A172 (cell line): ENCODE measurements at regions not wholly inside any gene's neighbourhood (a gene's known extent, or its start where the extent isn't known, plus 50 kb on each side); places are given as distances from the start of the nearest gene placed in this dataset.

Experiments used
- DNase-seq: peaks from one replicate; pipeline ENCODE4 v3.0.0-alpha.2; 2015; ENCODE audit warnings: low spot score

- DNase-seq: no peak
Measured at GRCh38 chr18:78207942-78208341, 771.7 kb upstream of the SALL3 start.

GRCh38 chr18:78208461-78208860, 771.2 kb upstream of the SALL3 start:
- DNase-seq: no peak

GRCh38 chr18:78213361-78213994, 766.1 kb upstream of the SALL3 start:
- DNase-seq: no peak

- DNase-seq: no peak
Measured at GRCh38 chr18:78221496-78221895, 758.1 kb upstream of the SALL3 start.

- DNase-seq: no peak
Measured at GRCh38 chr18:78228974-78229373, 750.6 kb upstream of the SALL3 start.

- DNase-seq: no peak
Measured at GRCh38 chr18:78230911-78231310, 748.7 kb upstream of the SALL3 start.

- no peak for DNase-seq
Measured at GRCh38 chr18:78232196-78232595, 747.4 kb upstream of the SALL3 start.

DNA sequence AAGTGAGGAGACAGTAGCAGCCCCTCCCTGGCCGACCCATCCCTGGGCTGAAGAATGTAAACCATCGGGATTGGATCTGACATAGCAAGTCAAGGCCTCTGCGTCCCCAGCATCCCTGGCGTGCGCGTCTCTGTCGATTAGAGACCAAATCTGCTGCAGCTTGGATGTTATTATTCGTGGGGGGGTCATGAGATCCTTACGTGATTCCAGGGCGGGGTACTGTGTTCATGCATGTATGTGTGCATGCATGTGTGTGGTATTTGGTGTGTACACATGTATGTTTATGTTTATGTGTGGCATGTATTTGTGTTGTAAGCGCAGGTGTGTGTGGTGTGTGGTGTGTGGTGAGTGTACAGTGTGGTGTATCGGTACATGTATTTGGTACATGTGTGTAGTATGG, 741.8 kb upstream of the SALL3 start:
- no peak for DNase-seq

DNA sequence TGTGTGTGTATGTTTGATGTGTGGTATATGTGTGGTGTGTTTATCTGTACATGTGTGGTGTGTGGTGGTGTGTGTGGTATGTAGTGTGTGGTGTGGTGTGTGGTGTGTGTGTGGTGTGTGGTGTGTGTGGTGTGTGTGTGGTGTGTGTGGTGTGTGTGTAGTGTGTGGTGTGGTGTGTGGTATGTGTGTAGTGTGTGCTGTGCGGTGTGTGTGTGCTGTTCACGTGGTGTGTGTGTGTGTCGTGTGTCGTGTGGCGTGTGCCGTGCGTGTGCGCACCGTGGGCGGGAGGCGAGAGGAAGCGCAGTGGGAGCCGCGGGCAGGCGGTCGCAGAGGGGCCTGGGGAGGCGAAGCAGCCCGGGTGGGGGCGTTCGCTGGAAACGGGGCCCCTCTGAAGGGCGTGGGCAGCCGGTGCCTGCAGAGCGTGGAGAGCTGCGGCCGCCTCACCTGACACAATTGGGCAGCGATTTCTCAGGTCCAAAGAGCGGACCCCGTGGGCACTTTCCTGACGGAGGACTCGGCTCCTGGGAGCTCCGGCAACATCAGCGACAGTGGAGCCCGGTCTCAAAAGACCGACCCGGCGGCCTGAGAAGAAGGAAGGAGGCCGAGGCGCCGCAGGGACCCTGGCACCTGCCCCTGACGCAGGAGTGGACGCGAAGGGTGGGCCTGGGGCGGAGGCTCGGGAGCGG, 741.1 kb upstream of the SALL3 start:
- DNase-seq: no peak

GRCh38 chr18:78239090-78239457, 740.5 kb upstream of the SALL3 start:
- no peak for DNase-seq

DNA sequence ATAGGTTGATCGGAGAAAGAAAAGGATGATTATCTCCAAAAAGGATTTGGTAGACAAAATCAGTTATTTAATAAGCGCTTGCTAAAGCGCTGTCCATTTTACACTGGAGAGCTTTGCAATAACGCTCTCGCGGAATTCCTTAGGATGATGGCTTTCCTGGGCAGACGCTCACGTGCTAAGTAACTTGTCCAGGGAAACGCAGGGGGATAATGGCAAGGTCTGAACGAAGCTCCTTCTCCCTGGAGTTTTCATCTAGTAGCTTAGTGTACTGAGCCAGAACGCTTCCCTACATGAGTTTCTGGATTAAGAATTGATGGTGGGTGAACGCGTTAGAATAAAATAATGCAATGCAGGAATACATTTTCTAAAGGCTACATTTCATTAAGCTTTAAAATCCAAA, 739.5 kb upstream of the SALL3 start:
- DNase-seq: no peak

GRCh38 chr18:78240627-78241252, 738.9 kb upstream of the SALL3 start:
- no peak for DNase-seq

DNA sequence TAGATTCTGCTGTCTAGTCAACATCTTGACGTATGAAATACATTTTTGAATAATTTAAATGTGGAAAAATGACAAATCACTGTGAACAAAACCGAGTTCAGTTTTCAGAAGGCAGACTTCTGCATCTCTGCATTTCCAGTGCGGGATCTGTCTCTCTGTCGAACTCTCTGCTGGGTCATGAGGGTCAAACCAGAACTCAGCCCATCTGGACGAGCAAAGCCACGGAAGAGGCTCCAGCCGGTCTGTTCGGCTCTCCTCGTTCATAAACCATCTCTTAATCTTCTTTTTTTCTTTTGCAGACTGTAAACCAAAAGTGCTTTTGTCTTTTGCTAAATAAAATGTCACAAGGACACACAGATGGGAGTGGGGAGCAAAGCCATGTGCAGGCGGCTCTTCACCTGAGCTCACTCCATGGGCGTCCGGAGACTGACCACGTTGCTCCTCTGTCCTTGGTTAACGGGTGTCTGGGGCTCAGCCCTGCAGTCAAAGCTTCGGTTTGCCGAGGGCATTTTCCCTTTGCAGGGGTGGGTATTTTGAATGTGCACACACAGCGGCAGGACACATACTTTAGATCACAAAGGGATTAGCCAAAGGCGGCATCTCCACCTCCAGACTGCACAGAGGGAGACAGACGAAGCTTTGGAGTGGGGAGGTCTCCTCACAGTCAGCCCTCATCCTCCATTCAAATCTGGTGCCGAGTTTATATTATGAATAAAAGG, 737.9 kb upstream of the SALL3 start:
- no peak for DNase-seq

- DNase-seq: no peak
Measured at GRCh38 chr18:78242254-78242643, 737.4 kb upstream of the SALL3 start.

DNA sequence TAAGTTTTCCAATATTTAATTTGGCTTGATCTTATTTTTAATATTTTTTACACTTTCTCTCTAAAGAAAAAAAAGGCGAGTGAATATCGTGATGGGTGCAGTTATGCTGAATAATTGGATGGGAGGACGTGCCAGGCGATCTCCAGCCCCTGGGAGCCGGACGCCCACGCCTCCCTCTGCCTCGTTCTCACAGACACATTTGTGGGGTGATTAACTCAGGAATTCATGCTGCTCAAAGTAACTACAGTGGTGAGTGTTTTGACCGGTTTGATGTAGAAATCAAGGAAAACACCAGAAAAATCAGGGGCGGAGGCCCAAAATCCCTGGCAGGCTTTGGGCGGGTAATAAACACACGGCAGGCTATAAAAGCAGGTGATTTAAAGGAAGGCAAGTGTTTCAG, 736.8 kb upstream of the SALL3 start:
- DNase-seq: no peak

DNA sequence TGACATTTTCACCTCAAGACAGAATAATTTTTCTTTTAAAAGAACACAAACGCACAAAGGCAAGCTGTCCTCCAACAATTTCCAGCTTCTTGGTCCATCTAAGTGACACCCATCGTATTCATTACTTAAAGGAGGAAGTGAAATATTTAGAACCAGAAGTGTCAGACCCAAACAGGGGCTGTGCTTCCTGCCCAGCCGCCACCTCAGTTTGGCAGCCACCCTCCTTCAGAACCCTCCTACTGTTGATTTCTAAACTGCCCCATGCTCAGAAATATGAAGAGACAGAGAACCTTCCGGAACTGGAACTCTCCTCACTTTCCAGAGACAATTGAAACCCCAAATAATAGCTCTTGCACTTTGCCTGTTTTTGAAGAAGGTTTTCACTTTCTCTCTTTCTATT, 734.8 kb upstream of the SALL3 start:
- no peak for DNase-seq

- no peak for DNase-seq
Measured at GRCh38 chr18:78245451-78245850, 734.2 kb upstream of the SALL3 start.

GRCh38 chr18:78246050-78246449, 733.6 kb upstream of the SALL3 start:
- DNase-seq: no peak

GRCh38 chr18:78246588-78246987, 733.0 kb upstream of the SALL3 start:
- no peak for DNase-seq

- DNase-seq: no peak
Measured at GRCh38 chr18:78247615-78248289, 731.9 kb upstream of the SALL3 start.

GRCh38 chr18:78255013-78255412, 724.6 kb upstream of the SALL3 start:
- DNase-seq: no peak
